Eye (tissue), 1 donor: ENCODE measurements at regions not wholly inside any gene's neighbourhood (a gene's known extent, or its start where the extent isn't known, plus 50 kb on each side); places are given as distances from the start of the nearest gene placed in this dataset.

Experiments used
- DNase-seq: peaks from one replicate; pipeline ENCODE4 v3.0.0-alpha.2; 2015

DNA sequence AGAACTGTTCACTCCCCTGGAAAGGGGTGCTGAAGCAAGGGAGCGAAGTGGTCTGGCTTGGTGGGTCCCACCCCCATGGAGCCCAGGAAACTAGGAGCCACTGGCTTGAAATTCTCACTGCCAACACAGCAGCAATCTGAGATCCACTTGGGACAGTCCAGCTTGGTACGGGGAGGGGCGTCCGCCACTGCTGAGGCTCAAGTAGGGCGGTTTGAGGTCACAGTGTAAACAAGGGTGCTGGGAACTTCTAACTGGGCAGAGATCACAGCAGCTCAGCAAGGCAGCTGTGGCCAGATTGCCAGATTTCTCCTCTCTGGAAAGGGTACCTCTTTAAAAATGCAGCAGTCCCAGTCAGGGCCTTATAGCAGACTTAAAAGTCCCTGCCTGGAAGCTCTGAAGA is 53.9 kb upstream of the GALNTL6 start:
- no peak for DNase-seq

DNA sequence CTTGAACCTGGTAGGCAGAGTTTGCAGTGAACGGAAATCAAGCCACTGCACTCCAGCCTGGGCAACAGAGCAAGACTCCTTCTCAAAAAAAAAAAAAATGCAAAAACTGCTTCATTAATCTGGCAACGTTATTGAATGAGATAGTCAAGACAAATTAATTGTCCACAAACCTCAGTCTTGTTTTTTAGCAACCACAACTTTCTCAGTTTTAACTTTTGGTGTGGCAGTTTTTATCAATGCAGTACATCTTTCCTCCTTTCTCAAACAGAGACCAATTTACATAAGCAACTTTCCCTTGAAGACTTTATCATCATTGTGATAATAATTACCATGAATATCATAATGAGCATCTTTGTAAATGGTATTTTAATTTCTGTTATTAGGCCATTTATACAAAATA is 61.7 kb upstream of the GALNTL6 start:
- no peak for DNase-seq

DNA sequence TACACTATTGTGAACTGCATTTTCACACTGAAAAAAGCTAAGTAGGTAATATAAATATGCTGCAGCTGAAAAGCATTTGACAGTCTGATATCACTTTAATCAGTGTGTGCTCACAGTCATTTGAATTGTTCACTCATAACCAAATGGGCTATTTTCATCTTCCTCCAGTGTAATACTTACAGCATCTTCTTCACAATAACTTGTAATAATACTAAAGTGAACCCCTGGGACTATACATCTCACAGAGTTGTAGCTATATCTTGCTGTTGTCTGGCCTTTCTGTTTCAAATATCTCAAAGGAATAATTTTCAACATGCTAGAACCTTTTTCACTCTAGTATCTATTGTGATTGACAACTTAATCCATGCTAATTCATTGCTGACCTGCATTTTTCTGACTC is 66.8 kb upstream of the GALNTL6 start:
- DNase-seq, result peak; percentile 1

DNA sequence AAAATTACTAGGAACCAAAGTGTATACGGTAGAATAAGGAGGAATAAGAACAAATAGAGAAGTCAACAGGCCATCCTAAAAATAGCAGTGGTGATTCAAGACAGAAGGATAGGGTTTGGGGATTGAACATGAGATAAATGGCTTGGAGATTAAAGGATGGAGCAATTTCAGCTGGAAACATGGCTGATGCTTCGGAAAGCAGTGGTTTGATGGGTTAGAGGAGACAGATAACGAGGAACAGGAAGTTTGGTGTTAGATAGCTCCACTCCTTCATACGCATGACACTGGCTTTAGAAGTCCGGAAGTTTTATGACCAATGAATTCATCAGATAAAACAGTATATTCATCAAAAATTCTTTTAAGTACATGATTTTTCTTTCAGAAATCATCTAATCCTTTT is 70.8 kb upstream of the GALNTL6 start:
- no peak for DNase-seq

DNA sequence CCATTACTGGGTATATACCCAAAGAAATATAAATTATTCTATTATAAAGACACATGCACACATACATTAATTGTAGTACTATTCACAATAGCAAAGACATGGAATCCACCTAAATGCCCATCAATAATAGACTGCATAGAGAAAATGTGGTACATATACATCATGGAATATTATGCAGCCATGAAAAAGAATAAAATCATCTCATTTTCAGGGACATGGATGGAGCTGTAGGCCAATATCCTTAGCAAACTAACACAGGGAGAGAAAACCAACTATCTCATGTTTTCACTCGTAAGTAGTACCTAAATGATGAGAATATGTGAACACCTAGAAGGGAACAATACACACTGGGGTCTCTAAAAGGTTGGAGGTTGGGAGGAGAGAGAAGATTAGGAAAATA is 86.0 kb upstream of the GALNTL6 start:
- no peak for DNase-seq

DNA sequence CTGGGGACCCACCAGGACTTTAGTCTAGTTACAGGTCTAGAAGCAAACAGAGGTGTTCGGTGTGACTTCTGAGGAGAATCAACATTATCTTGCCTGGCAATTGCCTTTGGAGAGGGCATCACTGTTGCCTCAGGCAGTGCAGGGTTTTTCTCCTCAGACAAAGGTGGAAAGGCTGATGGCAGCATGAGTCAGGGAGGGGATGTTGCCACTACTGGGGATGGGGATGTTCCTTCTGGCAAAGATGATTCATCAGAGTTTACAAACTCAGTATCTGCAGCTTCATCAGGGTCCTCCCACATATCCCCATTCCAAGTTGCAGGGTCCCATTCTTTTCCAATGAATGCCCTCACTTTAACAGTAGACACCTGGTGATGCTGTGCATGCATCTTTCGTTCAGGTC is 91.3 kb upstream of the GALNTL6 start:
- DNase-seq, result no peak

DNA sequence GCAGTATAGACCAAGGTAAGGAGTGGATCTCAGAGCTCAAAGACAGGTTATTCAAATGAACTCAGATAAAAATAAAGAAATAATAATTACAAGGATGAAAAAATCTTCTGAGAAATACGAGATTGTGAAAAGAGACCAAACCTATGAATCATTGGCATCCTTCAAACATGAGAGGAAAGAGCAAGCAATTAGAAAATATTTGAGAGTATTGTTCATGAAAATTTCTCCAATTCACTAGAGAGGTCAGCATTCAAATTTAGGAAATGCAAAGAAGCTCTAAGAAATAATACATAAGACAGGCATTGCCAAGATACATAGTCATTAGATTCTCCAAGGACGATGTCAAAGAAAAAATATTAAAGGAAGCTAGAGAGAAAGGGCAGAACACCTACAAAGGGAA is 93.5 kb upstream of the GALNTL6 start:
- no peak for DNase-seq

DNA sequence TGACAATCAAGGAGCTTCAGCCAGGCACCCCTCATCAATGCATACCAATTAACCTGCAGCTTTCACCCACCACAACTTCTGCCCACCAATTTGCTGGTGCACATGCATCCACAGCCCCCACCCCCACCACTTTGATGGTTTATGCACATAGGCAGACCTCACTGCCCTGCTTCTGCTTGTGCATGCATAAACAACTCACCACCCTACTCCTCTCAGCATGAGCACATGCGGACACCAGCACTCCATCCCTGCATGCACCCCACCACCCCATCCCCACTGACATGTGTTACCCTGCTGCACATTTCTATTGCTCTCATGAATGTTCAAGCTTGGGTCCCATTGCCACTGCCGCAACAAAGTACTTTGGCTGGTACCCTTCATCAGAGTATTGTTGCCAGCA is 94.5 kb upstream of the GALNTL6 start:
- DNase-seq, result no peak

DNA sequence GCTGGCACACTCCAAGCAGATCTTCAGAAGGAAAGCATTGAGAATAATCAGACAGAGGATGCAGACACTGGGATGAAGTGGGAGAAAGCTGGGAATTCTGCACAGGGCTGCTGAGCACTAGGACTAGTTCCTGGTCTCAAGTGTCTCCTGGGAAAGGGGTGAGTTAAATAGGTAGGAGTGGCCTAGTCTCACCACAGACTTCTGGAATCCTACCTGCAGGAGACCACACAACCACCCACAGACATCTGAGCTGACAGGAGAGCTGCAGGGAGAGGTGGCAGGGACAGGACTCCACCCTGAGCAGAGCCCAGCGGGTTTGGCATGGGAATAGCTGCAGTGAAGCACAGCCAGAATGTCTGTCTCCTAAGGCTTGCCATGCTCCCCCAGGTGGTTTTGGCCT is 95.1 kb upstream of the GALNTL6 start:
- no peak for DNase-seq

DNA sequence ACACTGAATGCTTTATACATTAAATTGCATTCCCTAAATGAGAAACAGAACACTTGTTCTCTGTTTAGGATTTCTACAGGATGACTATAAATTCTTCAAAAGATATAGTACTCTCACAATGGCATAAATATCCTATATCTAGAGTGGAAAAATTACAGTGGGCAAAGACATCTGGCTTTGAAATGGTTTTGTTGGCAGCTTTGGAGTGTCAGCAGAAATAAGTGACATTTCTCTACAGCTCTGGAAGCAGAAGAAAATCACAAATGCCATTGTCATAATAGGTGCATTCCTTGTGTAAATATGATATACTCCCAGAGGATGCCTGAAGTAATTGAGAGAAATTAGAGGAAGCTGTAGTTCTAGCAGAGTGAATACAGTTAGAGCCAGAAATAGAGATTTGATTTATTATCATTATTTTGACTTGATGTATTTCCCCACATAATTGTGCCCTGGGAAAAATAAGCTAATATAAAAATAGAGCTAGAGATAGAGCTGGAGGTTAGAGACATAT is 95.9 kb upstream of the GALNTL6 start:
- DNase-seq, result no peak

DNA sequence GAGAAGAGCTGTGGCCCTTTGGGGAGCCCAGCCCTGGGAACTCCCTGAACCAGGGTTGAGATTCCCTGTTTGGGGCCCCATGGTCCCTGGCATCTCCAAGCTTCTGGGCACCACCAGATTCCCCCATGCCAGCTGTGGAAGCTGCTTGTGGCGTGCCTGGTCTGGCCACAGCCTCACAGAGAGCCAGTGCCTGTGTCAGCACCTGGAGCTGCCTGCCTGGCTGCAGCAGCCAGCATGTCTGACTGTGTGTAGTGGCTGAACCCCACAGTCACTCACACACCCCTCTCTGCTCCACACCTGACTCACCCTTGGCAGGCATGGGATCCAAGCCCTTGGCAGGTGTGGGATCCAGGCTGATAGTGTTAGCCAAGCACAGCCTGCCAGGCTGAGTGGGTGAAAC is 97.2 kb upstream of the GALNTL6 start:
- DNase-seq, result no peak

DNA sequence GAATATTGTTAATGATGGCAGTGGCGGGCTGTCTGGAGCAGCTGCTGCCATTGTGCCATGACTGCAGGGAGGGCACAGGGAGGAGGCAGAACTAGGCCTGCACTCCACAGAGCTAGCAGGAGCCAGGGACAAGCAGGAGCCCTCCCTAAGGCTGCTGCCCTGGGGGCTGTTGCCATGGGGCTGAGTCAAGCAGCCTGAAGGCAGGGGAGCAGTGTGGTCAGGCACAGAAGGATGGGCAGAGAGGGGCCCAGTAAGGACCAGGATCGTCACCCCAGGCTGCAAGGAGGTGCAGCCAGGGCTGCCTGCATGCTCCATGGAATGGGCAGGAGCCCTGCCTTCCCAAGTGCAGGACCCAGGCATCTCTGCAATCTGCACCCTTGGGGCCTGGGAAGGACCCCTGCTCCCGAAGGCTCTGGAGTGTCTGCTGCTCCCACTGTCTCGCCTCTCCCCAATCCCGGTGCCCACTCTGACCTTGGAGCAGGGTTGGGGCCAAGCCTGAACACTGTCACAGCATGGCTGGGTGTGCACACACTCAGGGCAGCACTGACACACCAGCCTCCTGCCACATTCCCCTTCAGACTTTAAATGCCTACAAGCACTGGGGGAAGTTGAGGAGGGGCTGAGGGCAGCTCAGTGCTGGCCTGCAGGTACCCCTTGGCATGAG is 98.3 kb upstream of the GALNTL6 start:
- DNase-seq, result no peak

DNA sequence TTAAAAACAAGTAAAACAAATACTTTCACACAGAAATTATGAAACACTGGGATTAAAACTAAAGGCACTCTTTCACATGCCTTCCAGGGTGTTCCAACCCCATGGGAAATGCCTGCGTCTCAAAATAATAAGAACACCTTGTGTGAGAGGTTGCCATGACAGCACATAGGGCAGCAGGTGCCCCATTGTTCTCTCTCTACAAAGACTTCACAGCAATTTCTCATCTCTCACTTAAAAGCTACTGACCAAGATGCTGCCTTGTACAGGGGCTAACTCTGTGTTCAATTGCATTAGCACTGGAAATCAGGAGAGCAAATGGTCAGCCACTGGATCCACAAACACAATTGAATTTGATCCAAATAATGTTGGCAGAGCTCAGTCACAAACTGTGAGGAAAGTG is 102.5 kb upstream of the GALNTL6 start:
- DNase-seq, result peak; percentile 69

DNA sequence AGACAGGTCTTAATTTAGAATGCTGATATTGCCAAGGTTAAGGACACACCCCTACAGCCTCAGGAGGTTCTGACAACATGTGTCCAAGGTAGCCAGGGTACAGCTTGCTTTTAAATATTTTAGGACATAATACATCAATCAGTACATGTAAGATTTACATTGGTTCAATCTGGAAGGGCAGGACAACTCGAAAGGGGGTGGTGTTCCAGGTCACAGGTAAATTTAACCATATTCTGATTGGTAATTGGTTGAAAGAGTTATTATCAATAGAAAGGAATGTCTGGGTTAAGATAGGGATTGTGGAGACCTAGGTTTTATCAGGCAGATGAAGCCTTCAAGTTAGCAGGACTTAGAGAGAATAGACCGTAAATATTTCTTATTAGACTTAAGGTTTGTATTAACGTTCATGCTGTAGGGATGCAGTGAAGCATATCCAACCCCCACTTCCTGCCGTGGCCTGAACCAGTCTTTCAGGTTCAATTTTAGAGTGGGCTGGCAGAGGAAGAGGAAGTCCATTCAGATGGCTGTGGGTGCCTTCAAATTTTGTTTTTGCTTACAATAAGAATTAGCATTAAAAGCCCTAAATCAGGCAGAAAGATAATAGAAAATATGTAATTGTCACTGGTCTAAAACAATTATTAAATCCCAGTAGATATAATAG is 136.5 kb upstream of the GALNTL6 start:
- no peak for DNase-seq

DNA sequence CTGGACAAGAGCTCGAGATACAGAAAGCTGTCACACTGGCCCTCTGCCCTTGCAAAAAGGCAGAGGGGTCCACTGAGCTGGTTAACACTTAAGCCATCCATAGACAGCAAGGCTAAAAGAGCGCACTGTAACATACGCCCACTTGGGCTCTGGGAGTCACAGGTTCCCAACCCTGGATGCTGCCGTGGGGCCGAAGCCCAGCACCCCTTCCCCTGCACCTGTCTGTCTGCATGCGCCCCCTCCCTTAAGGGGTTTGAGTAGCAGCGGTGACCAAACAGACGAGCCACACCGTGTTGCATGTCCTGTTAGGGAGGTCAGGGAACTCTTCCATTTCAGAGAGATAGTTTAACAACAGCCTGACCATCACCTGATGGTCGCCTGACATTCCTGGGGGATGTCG is 138.4 kb upstream of the GALNTL6 start:
- DNase-seq, result no peak

DNA sequence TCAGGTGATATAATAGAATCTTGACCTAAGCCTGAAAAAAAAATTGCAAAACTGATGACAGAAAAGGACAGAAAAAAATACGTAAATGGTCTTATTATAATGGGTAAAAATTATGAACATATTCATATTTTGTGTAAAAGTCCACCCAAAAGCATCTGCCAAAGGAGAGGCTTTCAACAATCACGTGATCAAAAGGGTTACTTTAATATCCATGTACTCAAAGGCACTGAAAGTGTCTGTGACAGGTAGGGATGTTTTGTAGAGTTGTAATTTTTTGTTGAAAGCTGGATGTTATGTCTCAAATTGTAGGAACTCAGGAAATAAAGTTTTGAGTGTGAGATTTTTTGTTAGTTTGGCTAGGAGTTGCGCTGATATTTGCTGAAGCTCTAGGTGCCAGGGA is 144.8 kb upstream of the GALNTL6 start:
- DNase-seq, result no peak

DNA sequence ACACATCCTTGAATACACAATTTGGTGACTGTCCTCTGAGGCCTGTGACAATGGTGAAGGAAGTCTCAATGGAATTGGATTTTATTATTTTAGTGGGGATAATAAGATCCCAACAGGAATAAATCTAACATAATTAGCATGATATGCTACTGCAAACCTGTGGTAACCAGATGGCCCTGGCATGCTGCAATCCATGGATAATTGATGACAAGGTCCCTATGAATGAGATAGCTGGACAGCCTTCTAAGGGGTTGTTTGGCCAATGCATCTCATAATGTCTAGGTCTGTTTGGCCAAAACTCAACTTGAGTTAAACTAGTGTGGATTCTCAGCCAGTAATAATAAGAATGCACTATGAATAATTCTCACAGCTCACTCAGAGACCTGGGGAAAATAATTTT is 145.3 kb upstream of the GALNTL6 start:
- no peak for DNase-seq

DNA sequence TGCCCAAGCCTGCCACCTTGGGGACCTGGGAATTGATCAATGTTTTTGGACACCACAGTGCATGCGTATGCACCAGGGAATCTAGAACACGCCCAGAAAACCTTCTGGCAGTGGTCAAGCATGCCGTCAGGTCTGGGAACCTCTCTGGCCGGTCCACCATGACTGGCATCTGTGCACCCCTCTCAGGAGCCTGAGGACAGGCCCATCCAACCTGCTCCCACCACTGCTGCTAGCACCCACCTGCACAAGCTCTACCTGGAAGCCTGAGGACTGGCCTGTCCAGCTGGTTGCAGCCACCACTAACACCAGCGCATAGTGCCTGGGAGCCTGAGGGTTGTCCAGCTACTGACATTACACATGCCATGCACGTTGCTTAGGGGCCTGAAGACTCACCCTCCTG is 162.1 kb upstream of the GALNTL6 start:
- no peak for DNase-seq

DNA sequence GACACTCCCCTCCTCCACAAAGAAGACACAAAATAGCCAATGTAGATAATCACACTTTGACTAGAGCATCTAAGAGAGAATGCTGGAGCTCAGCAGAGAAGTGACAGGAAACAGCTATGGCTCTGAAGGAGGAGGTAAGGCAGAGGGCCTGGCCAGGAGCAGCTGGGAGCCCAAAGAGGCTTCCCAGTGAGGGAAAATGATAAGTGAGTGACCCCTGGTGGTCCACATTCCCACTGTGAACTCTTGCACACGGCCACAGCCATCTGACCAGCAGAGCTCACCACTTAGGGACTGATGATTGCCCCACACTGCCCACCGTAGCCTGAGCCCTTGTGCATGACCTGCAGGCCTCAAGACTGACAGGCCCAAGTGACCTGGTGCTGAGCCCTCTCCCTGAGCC is 162.7 kb upstream of the GALNTL6 start:
- DNase-seq, result peak; percentile 6

DNA sequence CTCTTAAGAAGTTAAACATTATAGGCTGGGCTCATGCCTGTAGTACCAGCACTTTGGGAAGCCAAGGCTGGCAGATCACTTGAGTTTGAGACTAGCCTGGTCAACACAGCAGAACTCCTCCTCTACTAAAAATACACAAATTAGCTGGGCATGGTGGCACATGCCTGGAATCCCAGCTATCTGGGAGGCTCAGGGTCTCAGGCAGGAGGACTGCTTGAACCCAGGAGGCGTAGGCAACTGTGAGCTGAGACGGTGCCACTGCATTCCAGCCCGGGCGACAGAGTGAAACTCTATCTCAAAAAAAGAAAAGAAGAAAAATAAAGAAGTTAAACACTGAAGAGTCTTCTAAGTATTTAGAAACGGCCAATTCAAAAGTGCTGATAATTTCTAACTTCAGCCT is 164.3 kb upstream of the GALNTL6 start:
- no peak for DNase-seq

DNA sequence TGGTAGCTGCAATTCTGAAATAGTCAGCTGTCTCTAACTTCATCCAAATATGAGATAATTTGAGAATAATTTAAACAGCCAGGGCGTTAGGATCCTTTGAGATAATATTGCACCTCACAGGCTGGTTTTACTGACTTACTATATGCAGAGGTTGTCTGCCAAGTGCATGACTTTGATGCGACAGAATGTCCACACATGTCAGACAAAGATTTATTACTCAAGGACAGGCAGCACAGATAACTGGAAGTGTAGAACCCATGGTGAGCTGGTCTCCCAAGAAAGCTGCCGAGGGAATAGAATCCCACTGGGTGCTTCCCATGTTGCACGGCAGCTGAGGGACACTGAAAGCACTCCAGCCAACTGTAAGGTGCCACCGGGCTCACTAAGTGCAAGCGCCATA is 166.2 kb upstream of the GALNTL6 start:
- no peak for DNase-seq

DNA sequence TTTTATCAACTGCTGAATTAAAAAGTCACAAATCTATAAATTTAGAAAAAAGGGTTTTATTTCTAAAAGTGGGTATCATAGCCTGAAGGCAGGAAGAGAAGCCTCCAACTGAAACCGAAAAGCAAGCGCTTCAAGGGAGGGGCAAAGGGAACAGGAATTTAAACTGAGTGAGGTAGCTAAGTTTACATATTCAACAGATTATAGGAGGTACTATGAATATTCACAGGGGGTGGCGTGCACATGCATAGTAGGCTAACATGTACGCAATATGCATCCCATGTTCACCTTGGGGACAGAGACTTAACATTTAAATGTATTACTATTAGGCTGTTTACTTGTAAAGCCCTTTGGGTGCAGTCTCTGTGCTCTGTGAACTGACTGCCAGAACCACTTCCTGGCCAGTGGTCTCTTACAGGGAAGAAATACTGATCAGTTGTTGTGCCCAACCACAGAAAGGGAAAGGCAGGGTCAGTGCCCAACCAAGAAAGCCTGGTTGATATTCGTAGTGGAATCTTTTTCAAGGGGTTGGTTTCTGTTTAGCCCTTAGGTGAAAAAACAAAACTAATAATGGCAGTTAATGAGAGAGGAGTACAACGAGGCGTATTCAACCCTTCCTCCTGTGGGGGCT is 168.7 kb upstream of the GALNTL6 start:
- no peak for DNase-seq

DNA sequence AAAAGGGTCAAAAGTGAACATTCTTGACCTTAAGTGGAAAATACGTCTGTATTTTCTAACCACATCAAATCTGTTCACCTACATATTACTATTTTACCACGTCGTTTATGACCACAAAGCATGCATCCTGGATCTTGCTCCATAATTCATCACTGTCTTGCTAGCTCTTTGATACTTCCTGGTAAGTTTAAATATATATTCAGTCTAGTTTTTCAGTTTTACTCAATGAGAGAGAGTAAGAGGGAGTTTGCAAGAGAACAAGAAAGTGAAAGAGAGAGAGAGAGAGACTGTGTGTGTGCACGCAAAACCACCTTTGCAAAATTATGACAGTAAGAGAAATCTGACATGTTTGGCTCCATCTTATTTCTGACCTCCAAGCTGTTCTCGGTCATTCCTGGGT is 173.7 kb upstream of the GALNTL6 start:
- no peak for DNase-seq

DNA sequence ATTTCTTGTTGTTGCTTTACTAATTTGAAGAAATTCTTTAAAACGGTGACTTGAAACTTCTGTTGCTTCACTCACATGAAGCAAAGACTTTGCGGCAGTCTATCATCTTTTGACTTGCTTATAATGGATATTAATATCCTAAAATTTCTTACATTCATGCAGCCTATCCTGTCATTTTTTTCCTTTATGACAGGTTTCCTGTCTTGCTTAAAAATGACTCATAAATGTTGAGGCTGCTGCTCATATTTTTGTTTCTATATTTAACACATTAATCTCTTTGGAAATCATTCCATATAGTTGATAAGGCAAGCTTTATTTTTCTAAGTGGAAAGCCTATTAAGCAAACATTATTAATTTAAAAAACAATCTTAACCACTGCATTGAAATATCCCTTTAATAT is 176.6 kb upstream of the GALNTL6 start:
- no peak for DNase-seq

DNA sequence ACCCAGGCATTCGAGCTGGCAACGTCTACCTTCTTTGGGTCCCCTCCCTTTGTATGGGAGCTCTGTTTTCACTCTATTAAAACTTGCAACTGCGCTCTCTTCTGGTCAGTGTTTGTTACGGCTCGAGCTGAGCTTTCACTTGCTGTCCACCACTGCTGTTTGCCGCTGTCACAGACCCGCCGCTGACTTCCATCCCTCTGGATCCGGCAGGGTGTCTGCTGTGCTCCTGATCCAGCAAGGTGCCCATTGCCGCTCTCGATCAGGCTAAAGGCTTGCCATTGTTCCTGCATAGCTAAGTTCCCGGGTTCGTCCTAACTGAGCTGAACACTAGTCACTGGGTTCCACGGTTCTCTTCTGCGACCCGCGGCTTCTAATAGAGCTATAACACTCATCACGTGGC is 183.5 kb upstream of the GALNTL6 start:
- no peak for DNase-seq
